GM06990 (cell line): ENCODE measurements at regions not wholly inside any gene's neighbourhood (a gene's known extent, or its start where the extent isn't known, plus 50 kb on each side); places are given as distances from the start of the nearest gene placed in this dataset.

Experiments
- DNase-seq: peaks from one replicate; pipeline ENCODE4 v3.0.0-alpha.2; 2011; ENCODE audit not compliant: insufficient read length; ENCODE audit errors: extremely low read depth
- H3K27me3 ChIP-seq: replicated peaks from 2 replicates; pipeline ENCODE4 v1.6.0; 2011; ENCODE audit warnings: low read length; ENCODE audit not compliant: control insufficient read depth, insufficient read depth
- H3K36me3 ChIP-seq: 2 replicates; pipeline ENCODE4 v1.5.1; 2011; ENCODE audit warnings: low read length; ENCODE audit not compliant: control insufficient read depth, insufficient read depth
- H3K4me3 ChIP-seq: replicated peaks from 2 replicates; pipeline ENCODE4 v1.5.1; 2011; ENCODE audit warnings: low read depth, mild to moderate bottlenecking, control low read depth, low read length
- CTCF ChIP-seq: IDR thresholded peaks from 2 replicates; pipeline ENCODE4 v1.5.1; 2011; ENCODE audit warnings: low read length, control low read depth, mild to moderate bottlenecking, inconsistent platforms; ENCODE audit not compliant: insufficient read depth, poor library complexity, severe bottlenecking

GRCh38 chr10:56090914-56091540 lies 270.0 kb downstream of the ZWINT start:
- no peak for DNase-seq
- H3K27me3 ChIP-seq, result no peaks in the 10 kb centered on the region
- no peaks in the 10 kb centered on the region for H3K36me3 ChIP-seq
- no peak for TF ChIP-seq CTCF
- H3K4me3 ChIP-seq, result no peak overlapping the region

GRCh38 chr10:56085406-56086122 lies 275.5 kb downstream of the ZWINT start:
- no peak overlapping the region for H3K4me3 ChIP-seq
- no peak for DNase-seq
- no peaks in the 10 kb centered on the region for H3K36me3 ChIP-seq
- no peak for TF ChIP-seq CTCF
- no peaks in the 10 kb centered on the region for H3K27me3 ChIP-seq

- H3K27me3 ChIP-seq, result no peaks in the 10 kb centered on the region
- no peaks in the 10 kb centered on the region for H3K36me3 ChIP-seq
- no peak overlapping the region for H3K4me3 ChIP-seq
- no peak for TF ChIP-seq CTCF
- no peak for DNase-seq
These were observed 278.9 kb downstream of the ZWINT start for GRCh38 chr10:56082169-56082568.

GRCh38 chr10:56068473-56069263 lies 292.4 kb downstream of the ZWINT start:
- no peak overlapping the region for H3K4me3 ChIP-seq
- no peak for TF ChIP-seq CTCF
- no peaks in the 10 kb centered on the region for H3K27me3 ChIP-seq
- no peaks in the 10 kb centered on the region for H3K36me3 ChIP-seq
- no peak for DNase-seq

- DNase-seq, result no peak
These were observed 293.0 kb downstream of the ZWINT start for GRCh38 chr10:56068040-56068439.

More at GRCh38 chr10:56068040-56068439, 293.0 kb downstream of the ZWINT start:
- no peaks in the 10 kb centered on the region for H3K27me3 ChIP-seq
- no peak overlapping the region for H3K4me3 ChIP-seq
- H3K36me3 ChIP-seq, result no peaks in the 10 kb centered on the region
- TF ChIP-seq CTCF, result no peak
